Thyroid gland (tissue), 4 donors: ENCODE measurements at regions not wholly inside any gene's neighbourhood (a gene's known extent, or its start where the extent isn't known, plus 50 kb on each side); places are given as distances from the start of the nearest gene placed in this dataset.

ENCODE experiments used
- DNase-seq, 2 donors: peaks; one replicate each; pipeline ENCODE4 v3.0.0-alpha.2; 2019
- H3K27ac ChIP-seq, 3 donors: fragments of 200-600 bp; sonication (generic); 1 replicate in 2 of 3; 2 replicates in 1 of 3; pipeline ENCODE4 v1.5.1; 2016 to 2019; ENCODE audit warnings: mild to moderate bottlenecking in 1 of 3, moderate library complexity in 1 of 3
- H3K27me3 ChIP-seq: fragments of 200-600 bp; sonication (generic); one replicate; pipeline ENCODE4 v1.5.1; 2019
- H3K36me3 ChIP-seq, 2 donors: fragments of 200-600 bp; sonication (generic); one replicate each; pipeline ENCODE4 v1.5.1; 2016 to 2019
- H3K4me1 ChIP-seq, 2 donors: fragments of 200-600 bp; sonication (generic); one replicate each; pipeline ENCODE4 v1.5.1; 2017 to 2019
- H3K4me3 ChIP-seq, 3 donors: fragments of 200-600 bp; sonication (generic); replicated peaks in 1 of 3; 1 replicate in 2 of 3; 2 replicates in 1 of 3; pipeline ENCODE4 v1.5.1; 2016; ENCODE audit warnings: mild to moderate bottlenecking in 1 of 3
- H3K9me3 ChIP-seq: fragments of 200-600 bp; sonication (generic); one replicate; pipeline ENCODE4 v1.5.1; 2017
- POLR2A ChIP-seq, 2 donors: fragments of 450-650 bp; IDR thresholded peaks; one replicate each; pipeline ENCODE4 v1.6.1; 2017; ENCODE audit warnings: antibody characterized with exemption in 2 of 2, mild to moderate bottlenecking in 2 of 2, moderate library complexity in 1 of 2
- WGBS, 2 donors: methylation state at CpG; one replicate each; pipeline ENCODE4 v1.1.5; 2017; 5-methylcytosine and 5-hydroxymethylcytosine counted together
- intact Hi-C: fragments of 100-400 bp; cut with DNase I; formaldehyde crosslinking; loops from one replicate; pipeline ENCODE4 v1.15.1; 2023
- TF ChIP-seq, protein P1 (sequence below), 6 experiments: fragments of 200-600 bp in 3 of 6; fragments of 450-650 bp in 3 of 6; sonication (generic) in 3 of 6; IDR thresholded peaks; one replicate each; pipeline ENCODE4 v1.5.1; 2016 to 2019; ENCODE audit warnings: antibody characterized with exemption in 6 of 6, mild to moderate bottlenecking in 2 of 6, inconsistent platforms in 1 of 6, moderate library complexity in 1 of 6

DNA sequence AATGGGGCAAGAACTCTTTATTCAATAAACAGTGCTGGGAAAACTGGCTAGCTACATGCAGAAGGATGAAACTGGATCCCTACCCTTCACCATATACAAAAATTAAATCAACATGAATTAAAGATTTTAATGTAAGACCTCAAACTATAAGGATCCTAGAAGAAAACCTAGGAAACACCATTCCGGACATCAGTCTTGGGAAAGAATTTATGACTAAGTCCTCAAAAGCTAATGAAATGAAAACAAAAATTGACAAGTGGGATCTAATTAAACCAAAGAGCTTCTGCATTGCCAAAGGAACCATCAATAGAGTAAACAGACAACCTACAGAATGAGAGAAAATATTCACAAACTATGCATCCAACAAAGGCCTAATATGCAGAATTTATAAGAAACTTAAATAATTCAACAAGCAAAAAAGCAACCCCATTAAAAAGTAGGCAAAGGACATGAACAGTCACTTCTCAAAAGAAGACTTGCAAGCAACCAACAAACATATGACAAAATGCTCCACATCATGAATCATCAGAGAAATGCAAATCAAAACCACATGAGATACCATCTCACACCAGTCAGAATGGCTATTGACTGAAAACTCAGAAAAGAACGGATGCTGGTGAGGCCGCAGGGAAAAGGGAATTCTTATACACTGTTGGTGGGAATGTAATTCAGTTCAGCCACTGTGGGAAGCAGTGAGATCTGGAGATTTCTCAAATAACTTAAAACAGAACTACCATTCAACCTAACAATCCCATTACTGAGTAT lies 104.3 kb upstream of the MAP3K1 start:
- 91 to 95% methylated on average over 3 of the region's 3 CpGs for WGBS, 2 donors
- no peak for DNase-seq
- H3K36me3 ChIP-seq, result no peaks in the 10 kb centered on the region
- H3K4me3 ChIP-seq, result no peak overlapping the region
- intact Hi-C loops, result no loop called here
- H3K27ac ChIP-seq, result no peak overlapping the region
- no peaks in the 10 kb centered on the region for H3K27me3 ChIP-seq
- H3K9me3 ChIP-seq, result no peaks in the 10 kb centered on the region
- peaks cover 6 to 10% of the 10 kb centered on the region in 2 donors for H3K4me1 ChIP-seq
- no peak for TF ChIP-seq POLR2A (IDR thresholded peaks at IDR 0.05)

DNA sequence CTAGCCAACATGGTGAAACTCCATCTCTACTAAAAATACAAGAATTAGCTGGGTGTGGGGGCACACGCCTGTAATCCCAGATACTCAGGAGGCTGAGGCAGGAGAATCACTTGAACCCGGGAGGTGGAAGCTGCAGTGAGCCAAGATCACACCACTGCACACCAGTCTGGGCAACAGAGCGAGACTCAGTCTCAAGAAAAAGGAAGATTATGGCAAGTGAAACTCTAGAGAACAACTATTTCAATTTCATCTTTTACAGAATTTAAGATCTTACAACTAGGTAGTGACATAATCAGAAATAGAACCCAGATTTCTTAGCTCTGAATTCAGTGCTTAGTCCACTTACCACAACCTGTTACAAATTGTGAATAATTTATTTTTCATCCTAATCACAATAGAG lies 108.8 kb upstream of the MAP3K1 start:
- no peak overlapping the region for H3K4me3 ChIP-seq
- DNase-seq, result no peak
- 70 to 93% methylated on average over 3 of the region's 3 CpGs for WGBS, 2 donors
- no peaks in the 10 kb centered on the region for H3K4me1 ChIP-seq
- intact Hi-C loops, result no loop called here
- no peak overlapping the region for H3K27ac ChIP-seq
- no peaks in the 10 kb centered on the region for H3K27me3 ChIP-seq
- no peaks in the 10 kb centered on the region for H3K36me3 ChIP-seq
- H3K9me3 ChIP-seq, result no peaks in the 10 kb centered on the region
- no peak for TF ChIP-seq POLR2A (IDR thresholded peaks at IDR 0.05)
- TF ChIP-seq, protein P1, sequence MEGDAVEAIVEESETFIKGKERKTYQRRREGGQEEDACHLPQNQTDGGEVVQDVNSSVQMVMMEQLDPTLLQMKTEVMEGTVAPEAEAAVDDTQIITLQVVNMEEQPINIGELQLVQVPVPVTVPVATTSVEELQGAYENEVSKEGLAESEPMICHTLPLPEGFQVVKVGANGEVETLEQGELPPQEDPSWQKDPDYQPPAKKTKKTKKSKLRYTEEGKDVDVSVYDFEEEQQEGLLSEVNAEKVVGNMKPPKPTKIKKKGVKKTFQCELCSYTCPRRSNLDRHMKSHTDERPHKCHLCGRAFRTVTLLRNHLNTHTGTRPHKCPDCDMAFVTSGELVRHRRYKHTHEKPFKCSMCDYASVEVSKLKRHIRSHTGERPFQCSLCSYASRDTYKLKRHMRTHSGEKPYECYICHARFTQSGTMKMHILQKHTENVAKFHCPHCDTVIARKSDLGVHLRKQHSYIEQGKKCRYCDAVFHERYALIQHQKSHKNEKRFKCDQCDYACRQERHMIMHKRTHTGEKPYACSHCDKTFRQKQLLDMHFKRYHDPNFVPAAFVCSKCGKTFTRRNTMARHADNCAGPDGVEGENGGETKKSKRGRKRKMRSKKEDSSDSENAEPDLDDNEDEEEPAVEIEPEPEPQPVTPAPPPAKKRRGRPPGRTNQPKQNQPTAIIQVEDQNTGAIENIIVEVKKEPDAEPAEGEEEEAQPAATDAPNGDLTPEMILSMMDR (IDR thresholded peaks at IDR 0.05), result no peak

DNA sequence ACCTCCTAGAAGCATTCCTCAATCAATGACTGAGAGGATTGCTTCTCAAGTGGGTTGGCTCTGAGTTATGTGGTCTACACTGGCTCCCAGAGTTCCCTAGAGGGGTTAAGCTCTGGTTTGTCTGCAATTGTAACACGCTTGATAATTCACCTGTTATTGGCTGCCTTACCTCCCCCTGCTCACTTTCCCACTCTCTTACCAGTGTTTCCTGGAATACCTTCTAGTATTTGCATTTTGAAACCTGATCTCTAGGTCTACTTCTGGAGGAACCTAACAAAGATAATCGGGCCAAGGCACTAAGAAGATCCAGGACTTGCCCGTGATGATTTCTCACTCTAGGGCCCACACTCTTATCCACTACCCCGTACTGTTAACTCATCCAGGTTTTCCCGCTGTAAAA lies 110.1 kb upstream of the MAP3K1 start:
- 51 to 65% methylated on average over 5 of the region's 5 CpGs for WGBS, 2 donors
- Histone ChIP-seq H3K27me3 (no peaks in the 10 kb centered on the region), H3K27ac (no peak overlapping the region), H3K4me1 (no peaks in the 10 kb centered on the region), H3K9me3 (no peaks in the 10 kb centered on the region), H3K4me3 (no peak overlapping the region), H3K36me3 (no peaks in the 10 kb centered on the region)
- TF ChIP-seq, protein P1 (IDR thresholded peaks at IDR 0.05), result no peak
- TF ChIP-seq POLR2A (IDR thresholded peaks at IDR 0.05), result no peak
- intact Hi-C loops, result no loop called here
- no peak for DNase-seq

DNA sequence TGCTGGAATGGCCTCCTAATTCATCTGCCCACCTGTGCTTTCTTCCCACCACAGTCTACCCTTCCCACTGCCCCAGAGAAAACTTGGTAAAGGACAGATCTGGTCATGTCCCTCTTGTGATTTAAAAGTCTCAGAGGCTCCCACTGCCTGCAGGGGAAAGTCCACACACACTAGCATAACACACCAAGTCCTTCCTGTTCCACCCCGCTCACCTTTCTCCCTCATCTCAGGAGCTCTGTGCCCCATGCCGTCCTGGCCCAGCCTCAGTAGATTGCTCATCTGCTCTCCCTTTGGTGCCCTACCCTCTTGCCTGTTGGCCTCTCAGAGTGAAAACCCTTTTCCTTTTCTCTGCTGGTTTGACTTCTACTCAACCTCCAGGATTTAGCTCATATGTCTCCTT lies 111.4 kb upstream of the MAP3K1 start:
- no peak for DNase-seq
- no peak for TF ChIP-seq POLR2A (IDR thresholded peaks at IDR 0.05)
- TF ChIP-seq, protein P1 (IDR thresholded peaks at IDR 0.05), result no peak
- Histone ChIP-seq H3K4me3 (no peak overlapping the region), H3K9me3 (no peaks in the 10 kb centered on the region), H3K36me3 (no peaks in the 10 kb centered on the region), H3K27me3 (no peaks in the 10 kb centered on the region), H3K4me1 (no peaks in the 10 kb centered on the region), H3K27ac (no peak overlapping the region)
- WGBS, 2 donors, result 98% methylated on average over 2 of the region's 2 CpGs
- intact Hi-C loops, result no loop called here

DNA sequence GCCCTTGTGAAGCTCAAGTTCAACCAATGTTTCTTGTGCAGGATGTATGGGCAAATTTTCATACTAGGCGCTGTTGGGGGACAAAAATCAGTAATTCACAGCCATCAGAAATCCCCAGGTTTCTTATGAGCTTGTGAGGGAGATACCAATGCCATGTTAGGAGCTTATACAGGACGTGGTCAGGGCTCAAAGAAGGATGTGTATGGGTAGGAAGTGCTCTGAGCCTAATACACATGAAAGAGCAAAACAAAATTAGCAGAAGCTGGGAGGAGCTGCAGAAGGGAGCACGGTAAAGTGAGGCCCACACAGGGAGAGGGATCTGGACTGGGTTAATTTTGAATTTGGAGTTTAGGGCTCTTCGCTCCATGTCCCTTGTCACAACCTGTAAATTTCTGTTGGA lies 114.6 kb upstream of the MAP3K1 start:
- DNase-seq, result no peak
- H3K36me3 ChIP-seq, result no peaks in the 10 kb centered on the region
- no peak overlapping the region for H3K4me3 ChIP-seq
- no peak overlapping the region for H3K27ac ChIP-seq
- TF ChIP-seq POLR2A (IDR thresholded peaks at IDR 0.05), result no peak
- no peaks in the 10 kb centered on the region for H3K9me3 ChIP-seq
- no peaks in the 10 kb centered on the region for H3K27me3 ChIP-seq
- WGBS, 2 donors, result 90 to 93% methylated on average over 4 of the region's 4 CpGs
- H3K4me1 ChIP-seq, result peaks cover 17 to 20% of the 10 kb centered on the region in 2 donors
- intact Hi-C loops, result no loop called here

DNA sequence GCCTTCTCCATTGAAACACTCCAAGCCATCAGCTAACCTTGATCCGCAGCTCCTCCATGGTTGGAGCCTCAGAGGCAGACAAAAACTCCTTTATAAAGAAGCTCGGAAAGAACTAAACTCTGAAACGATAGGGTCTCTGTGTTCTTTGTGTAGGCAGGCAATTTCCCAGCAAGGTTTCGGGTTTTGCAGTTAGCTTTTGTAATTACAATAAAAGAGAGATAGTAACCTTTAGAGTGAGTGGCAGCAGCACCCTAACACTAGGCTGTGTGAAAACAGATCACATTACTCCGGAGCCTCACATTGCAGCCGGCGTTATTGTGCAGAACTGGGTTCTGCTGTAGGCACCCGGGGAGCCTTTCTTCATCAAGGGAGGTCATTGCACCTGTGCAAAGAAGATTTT lies 115.8 kb upstream of the MAP3K1 start:
- Histone ChIP-seq H3K9me3 (no peaks in the 10 kb centered on the region), H3K4me1 (peaks cover 17 to 21% of the 10 kb centered on the region in 2 donors), H3K4me3 (no peak overlapping the region), H3K27ac (no peak overlapping the region), H3K27me3 (no peaks in the 10 kb centered on the region), H3K36me3 (no peaks in the 10 kb centered on the region)
- DNase-seq, result no peak
- intact Hi-C loops, result no loop called here
- TF ChIP-seq POLR2A (IDR thresholded peaks at IDR 0.05), result no peak
- TF ChIP-seq, protein P1 (IDR thresholded peaks at IDR 0.05), result no peak
- WGBS, 2 donors, result 87 to 88% methylated on average over 8 of the region's 8 CpGs
